NT2/D1 (cell line): ENCODE measurements at regions not wholly inside any gene's neighbourhood (a gene's known extent, or its start where the extent isn't known, plus 50 kb on each side); places are given as distances from the start of the nearest gene placed in this dataset.

Source experiments
- DNase-seq: peaks from one replicate; pipeline ENCODE4 v3.0.0-alpha.2; 2011; ENCODE audit warnings: low read depth, low spot score
- H3K27me3 ChIP-seq: 2 replicates; pipeline ENCODE4 v1.6.0; 2011; ENCODE audit warnings: mild to moderate bottlenecking; ENCODE audit not compliant: insufficient read length, insufficient read depth
- H3K36me3 ChIP-seq: 2 replicates; pipeline ENCODE4 v1.6.1; 2011; ENCODE audit warnings: mild to moderate bottlenecking, low read length, mixed read lengths; ENCODE audit not compliant: insufficient read depth, insufficient read length
- H3K4me1 ChIP-seq: 2 replicates; pipeline ENCODE4 v1.5.1; 2011; ENCODE audit not compliant: insufficient read depth, insufficient read length
- H3K4me3 ChIP-seq: 2 replicates; pipeline ENCODE4 v1.5.1; 2011; ENCODE audit warnings: low read depth; ENCODE audit not compliant: insufficient read length
- H3K9ac ChIP-seq: 2 replicates; pipeline ENCODE4 v1.6.0; 2011; ENCODE audit warnings: low read depth; ENCODE audit not compliant: insufficient read length
- H3K9me3 ChIP-seq: 2 replicates; pipeline ENCODE4 v1.5.1; 2011; ENCODE audit warnings: mild to moderate bottlenecking, low read length; ENCODE audit not compliant: insufficient read depth
- SUZ12 ChIP-seq: IDR thresholded peaks from 2 replicates; pipeline ENCODE4 v1.6.1; 2011; ENCODE audit not compliant: insufficient read length, insufficient read depth; ENCODE audit errors: extremely low read depth
- YY1 ChIP-seq: IDR thresholded peaks from 2 replicates; pipeline ENCODE4 v1.6.1; 2011; ENCODE audit not compliant: insufficient read length, insufficient read depth
- ZNF274 ChIP-seq: IDR thresholded peaks from 2 replicates; pipeline ENCODE4 v1.6.1; 2011; ENCODE audit warnings: mild to moderate bottlenecking, low read depth, low read length

GRCh38 chr22:48089601-48090331 is 1327.3 kb downstream of the TBC1D22A start:
- no peak for TF ChIP-seq YY1
- TF ChIP-seq ZNF274, result no peak
- no peak for TF ChIP-seq SUZ12
- Histone ChIP-seq H3K36me3 (no peaks in the 10 kb centered on the region), H3K4me1 (peaks cover 2% of the 10 kb centered on the region), H3K9me3 (no peaks in the 10 kb centered on the region), H3K27me3 (no peaks in the 10 kb centered on the region), H3K4me3 (no peak overlapping the region), H3K9ac (no peak overlapping the region)
- DNase-seq, result no peak

DNA sequence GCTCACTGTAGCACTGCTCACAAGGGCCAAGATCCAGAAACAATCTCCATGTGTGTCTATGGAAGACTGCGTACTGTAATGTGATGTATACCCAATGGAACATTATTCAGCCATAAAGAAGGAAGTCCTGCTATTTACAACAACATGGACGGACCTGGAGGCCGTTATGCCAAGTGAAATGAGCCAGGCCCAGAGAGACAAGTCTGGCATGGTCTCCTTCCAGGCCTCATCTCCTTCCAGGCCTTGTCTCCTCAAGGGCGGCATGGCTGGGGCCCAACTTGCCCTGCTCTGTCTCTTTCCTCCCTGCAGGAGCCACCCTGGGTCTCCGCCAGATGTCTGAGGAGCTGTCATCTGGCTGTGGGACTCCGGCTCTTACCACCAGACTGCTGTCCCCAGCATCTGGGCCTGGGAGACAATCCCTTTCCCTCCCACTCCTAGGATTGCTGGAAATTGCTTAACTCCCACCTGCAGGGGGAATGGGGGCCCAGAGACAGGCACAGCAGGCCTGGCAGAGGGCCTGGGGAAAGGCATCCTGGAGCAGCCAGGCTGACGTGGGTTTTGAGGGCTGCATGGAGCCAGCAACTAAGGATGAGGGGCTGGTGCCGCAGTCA is 1326.6 kb downstream of the TBC1D22A start:
- Histone ChIP-seq H3K9ac (no peak overlapping the region), H3K4me1 (peaks cover 8% of the 10 kb centered on the region), H3K4me3 (no peak overlapping the region), H3K36me3 (no peaks in the 10 kb centered on the region), H3K9me3 (no peaks in the 10 kb centered on the region), H3K27me3 (no peaks in the 10 kb centered on the region)
- no peak for DNase-seq
- no peak for TF ChIP-seq YY1
- TF ChIP-seq SUZ12, result no peak
- TF ChIP-seq ZNF274, result no peak

DNA sequence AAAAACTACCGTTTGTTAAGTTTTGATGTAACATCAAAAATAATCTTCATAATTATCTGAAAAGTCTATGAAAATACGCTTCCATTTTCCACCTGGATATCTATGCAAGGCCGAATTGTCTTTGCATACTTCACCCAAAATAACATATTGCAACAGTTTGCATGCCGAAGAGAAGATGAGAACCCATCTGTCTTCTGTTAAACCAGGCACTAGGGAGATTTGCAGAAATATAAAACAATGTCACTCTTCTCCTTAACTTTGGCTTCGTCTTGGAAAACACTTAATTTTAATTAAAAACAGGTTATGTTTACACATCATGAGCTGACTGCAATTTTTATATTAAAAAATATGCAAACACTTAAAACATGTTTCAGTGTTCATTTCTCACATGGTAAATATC is 1325.8 kb downstream of the TBC1D22A start:
- no peaks in the 10 kb centered on the region for H3K27me3 ChIP-seq
- peaks cover 13% of the 10 kb centered on the region for H3K4me1 ChIP-seq
- no peak overlapping the region for H3K9ac ChIP-seq
- no peak for DNase-seq
- no peak overlapping the region for H3K4me3 ChIP-seq
- H3K9me3 ChIP-seq, result no peaks in the 10 kb centered on the region
- TF ChIP-seq YY1 (no peak), ZNF274 (no peak), SUZ12 (no peak)
- H3K36me3 ChIP-seq, result no peaks in the 10 kb centered on the region

GRCh38 chr22:48085901-48086645 is 1323.6 kb downstream of the TBC1D22A start:
- no peak for DNase-seq
- H3K36me3 ChIP-seq, result no peaks in the 10 kb centered on the region
- peaks cover 13% of the 10 kb centered on the region for H3K4me1 ChIP-seq
- H3K9me3 ChIP-seq, result no peaks in the 10 kb centered on the region
- no peak overlapping the region for H3K4me3 ChIP-seq
- TF ChIP-seq YY1 (no peak), ZNF274 (no peak), SUZ12 (no peak)
- no peak overlapping the region for H3K9ac ChIP-seq
- no peaks in the 10 kb centered on the region for H3K27me3 ChIP-seq

GRCh38 chr22:48084729-48085050 is 1322.2 kb downstream of the TBC1D22A start:
- H3K36me3 ChIP-seq, result no peaks in the 10 kb centered on the region
- peaks cover 13% of the 10 kb centered on the region for H3K4me1 ChIP-seq
- TF ChIP-seq SUZ12 (no peak), YY1 (no peak), ZNF274 (no peak)
- H3K9me3 ChIP-seq, result no peaks in the 10 kb centered on the region
- DNase-seq, result no peak
- H3K27me3 ChIP-seq, result no peaks in the 10 kb centered on the region
- H3K4me3 ChIP-seq, result no peak overlapping the region
- H3K9ac ChIP-seq, result no peak overlapping the region

- peaks cover 13% of the 10 kb centered on the region for H3K4me1 ChIP-seq
- H3K9me3 ChIP-seq, result no peaks in the 10 kb centered on the region
- H3K27me3 ChIP-seq, result no peaks in the 10 kb centered on the region
- no peak overlapping the region for H3K9ac ChIP-seq
- no peak for TF ChIP-seq SUZ12
- no peak for TF ChIP-seq ZNF274
- TF ChIP-seq YY1, result no peak
- H3K36me3 ChIP-seq, result no peaks in the 10 kb centered on the region
- no peak overlapping the region for H3K4me3 ChIP-seq
- peak; percentile 39 for DNase-seq
Measured at GRCh38 chr22:48084041-48084728, 1321.7 kb downstream of the TBC1D22A start.

DNA sequence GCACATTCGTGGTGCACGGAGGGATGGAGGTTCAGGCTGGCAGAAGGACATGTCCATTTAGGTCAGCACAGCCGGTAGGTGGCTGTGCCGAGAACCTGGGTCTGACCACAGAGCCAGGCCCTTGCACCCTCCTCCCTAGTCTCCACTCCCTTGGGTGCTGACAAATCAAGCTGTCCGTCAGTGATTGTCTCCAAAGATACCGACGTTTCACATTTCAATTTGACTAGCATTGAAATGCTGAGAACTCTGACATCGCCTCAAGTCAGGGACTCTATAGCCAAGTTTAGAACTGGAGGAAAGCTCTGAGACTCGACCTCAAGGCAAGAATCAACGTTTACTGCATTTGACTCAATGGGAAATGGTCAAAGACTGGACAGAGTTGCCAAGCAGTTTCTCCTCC is 1321.1 kb downstream of the TBC1D22A start:
- peaks cover 13% of the 10 kb centered on the region for H3K4me1 ChIP-seq
- H3K9me3 ChIP-seq, result no peaks in the 10 kb centered on the region
- TF ChIP-seq SUZ12, result no peak
- H3K9ac ChIP-seq, result no peak overlapping the region
- no peaks in the 10 kb centered on the region for H3K27me3 ChIP-seq
- DNase-seq, result no peak
- H3K36me3 ChIP-seq, result no peaks in the 10 kb centered on the region
- H3K4me3 ChIP-seq, result no peak overlapping the region
